ENCODE measurements at regions not wholly inside any gene's neighbourhood (a gene's known extent, or its start where the extent isn't known, plus 50 kb on each side); places are given as distances from the start of the nearest gene placed in this dataset.

GRCh38 chr11:20311444-20311843, 52.1 kb upstream of the HTATIP2 start:
- ATAC-seq (no peak), DNase-seq (no peak)
- Histone ChIP-seq H3K27ac (no peak overlapping the region), H3K9me3 (no peaks in the 10 kb centered on the region), H3K27me3 (peaks cover 0 to 4% (median 0%) of the 10 kb centered on the region in 9 donors), H3K36me3 (no peaks in the 10 kb centered on the region), H3K4me1 (no peaks in the 10 kb centered on the region), H3K4me3 (no peak overlapping the region)
- no peak for TF ChIP-seq CTCF (IDR thresholded peaks at IDR 0.05)
- TF ChIP-seq POLR2A (IDR thresholded peaks at IDR 0.05) = no peak
- WGBS, 4 donors = 71 to 85% (median 81%) methylated on average over 5 of the region's 5 CpGs
- intact Hi-C loops (cut with DNase I) = no loop called here

GRCh38 chr11:20310596-20311394, 52.7 kb upstream of the HTATIP2 start:
- ATAC-seq (no peak), DNase-seq (no peak)
- Histone ChIP-seq H3K4me1 (no peaks in the 10 kb centered on the region), H3K27ac (no peak overlapping the region), H3K36me3 (no peaks in the 10 kb centered on the region), H3K4me3 (no peak overlapping the region), H3K27me3 (peaks cover 0 to 4% (median 0%) of the 10 kb centered on the region in 9 donors), H3K9me3 (no peaks in the 10 kb centered on the region)
- 65 to 85% (median 82%) methylated on average over 10 to 11 of the region's 11 CpGs for WGBS, 4 donors
- intact Hi-C loops (cut with DNase I) = no loop called here
- TF ChIP-seq CTCF (IDR thresholded peaks at IDR 0.05) = no peak
- no peak for TF ChIP-seq POLR2A (IDR thresholded peaks at IDR 0.05)

DNA sequence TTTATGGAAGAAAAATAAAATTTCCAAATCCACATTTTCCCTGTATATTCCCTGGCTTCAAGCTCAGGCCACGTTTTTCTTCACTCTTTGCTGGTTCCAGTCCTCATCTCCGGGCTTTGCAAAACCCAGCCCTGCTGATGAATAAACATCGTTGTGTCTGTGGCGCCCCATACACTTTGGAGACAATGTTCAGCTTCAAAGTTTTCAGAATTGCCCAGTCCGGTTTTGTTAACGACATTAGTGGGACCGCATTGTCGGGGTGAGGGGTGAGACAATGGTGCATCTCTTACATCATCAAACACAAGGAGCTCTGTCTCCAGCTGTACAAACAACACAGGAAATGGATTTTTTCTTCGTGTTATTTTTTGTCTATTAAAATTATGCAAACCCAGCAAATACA, 53.4 kb upstream of the HTATIP2 start:
- no peak overlapping the region for H3K27ac ChIP-seq
- intact Hi-C loops (cut with DNase I) = no loop called here
- 44 to 61% (median 58%) methylated on average over 9 of the region's 9 CpGs for WGBS, 4 donors
- H3K4me1 ChIP-seq = no peaks in the 10 kb centered on the region
- no peaks in the 10 kb centered on the region for H3K36me3 ChIP-seq
- no peak for DNase-seq
- no peak for TF ChIP-seq POLR2A (IDR thresholded peaks at IDR 0.05)
- no peak for TF ChIP-seq CTCF (IDR thresholded peaks at IDR 0.05)
- no peaks in the 10 kb centered on the region for H3K9me3 ChIP-seq
- H3K4me3 ChIP-seq = no peak overlapping the region
- peaks cover 0 to 4% (median 0%) of the 10 kb centered on the region in 9 donors for H3K27me3 ChIP-seq
- ATAC-seq = no peak

GRCh38 chr11:20309231-20310025, 54.1 kb upstream of the HTATIP2 start:
- ATAC-seq = no peak
- 72 to 79% (median 76%) methylated on average over 5 of the region's 5 CpGs for WGBS, 4 donors

More at GRCh38 chr11:20309231-20310025, 54.1 kb upstream of the HTATIP2 start:
- DNase-seq = no peak
- Histone ChIP-seq H3K27ac (no peak overlapping the region), H3K36me3 (no peaks in the 10 kb centered on the region), H3K4me1 (no peaks in the 10 kb centered on the region), H3K9me3 (no peaks in the 10 kb centered on the region), H3K4me3 (no peak overlapping the region), H3K27me3 (peaks cover 0 to 4% (median 0%) of the 10 kb centered on the region in 9 donors)
- TF ChIP-seq CTCF (IDR thresholded peaks at IDR 0.05) (no peak), POLR2A (IDR thresholded peaks at IDR 0.05) (no peak)
- intact Hi-C loops (cut with DNase I) = no loop called here

Data from heart left ventricle (tissue), 16 donors.